HG02759 (cell line): ENCODE measurements at regions not wholly inside any gene's neighbourhood (a gene's known extent, or its start where the extent isn't known, plus 50 kb on each side); places are given as distances from the start of the nearest gene placed in this dataset.

Source experiments
- ATAC-seq: cut with Tn5 transposase; IDR thresholded peaks from one replicate; pipeline ENCODE4 v1.9.1; 2021; ENCODE audit warnings: mild to moderate bottlenecking, moderate library complexity; ENCODE audit not compliant: unreplicated experiment

DNA sequence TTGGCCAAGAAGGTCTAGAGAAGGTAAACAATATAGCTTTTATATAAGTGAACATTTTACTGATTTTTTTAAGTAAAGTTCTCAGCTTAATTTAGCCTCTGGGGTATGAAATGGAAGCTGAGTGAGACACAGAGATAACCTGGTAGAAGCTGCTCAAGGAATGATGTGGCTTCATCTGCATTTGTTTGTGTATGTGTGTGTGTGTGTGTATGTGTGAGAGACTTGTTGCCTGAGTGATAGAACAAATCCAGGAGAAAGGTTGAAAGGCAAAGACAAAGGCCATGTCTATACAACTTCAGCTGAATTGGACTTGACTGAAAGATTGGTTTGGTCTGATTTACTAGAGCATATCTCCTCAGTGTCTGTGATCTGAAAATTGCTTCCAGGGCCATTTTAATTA lies 63.6 kb downstream of the PCDH7 start:
- no peak for ATAC-seq

DNA sequence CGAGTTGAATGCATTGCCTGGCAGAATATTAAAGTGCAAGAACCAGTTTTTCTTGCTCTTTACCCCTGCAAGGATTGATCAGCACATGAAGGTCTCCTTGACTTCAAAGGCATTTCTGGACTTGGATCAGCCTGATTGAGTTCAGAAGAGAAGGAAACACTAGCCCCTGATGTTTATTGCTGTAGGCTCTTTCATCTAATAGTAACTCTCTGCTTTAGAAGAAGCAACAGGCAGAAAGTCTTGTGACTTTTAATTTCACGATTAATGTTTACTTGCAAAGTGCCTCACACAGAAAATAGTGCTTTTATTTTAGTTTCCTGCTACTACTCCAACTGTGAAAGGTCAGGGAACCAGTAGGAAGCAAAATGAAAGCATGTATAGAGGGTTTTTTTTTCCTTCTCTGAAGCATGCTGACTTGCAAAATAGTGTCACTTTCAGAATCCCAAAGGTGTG lies 69.1 kb downstream of the PCDH7 start:
- ATAC-seq, result no peak

DNA sequence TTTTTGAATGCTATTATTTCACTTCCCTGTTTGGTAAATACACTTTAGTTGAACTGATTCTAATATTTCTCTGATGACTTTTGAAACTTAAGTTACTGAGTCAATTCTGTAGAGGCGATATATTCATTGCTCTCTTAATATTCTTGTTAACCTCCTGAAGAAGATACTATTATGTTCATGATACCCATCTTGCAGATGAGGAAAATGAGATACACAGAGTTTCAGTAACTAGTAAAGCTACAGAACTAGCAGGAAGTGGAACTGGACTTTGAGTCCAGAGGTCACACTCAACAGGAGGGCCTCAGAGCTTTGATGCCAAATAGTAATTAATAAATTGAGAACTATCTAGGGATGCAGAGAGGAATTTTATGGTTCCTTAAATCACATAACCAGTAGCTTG lies 70.0 kb downstream of the PCDH7 start:
- no peak for ATAC-seq

DNA sequence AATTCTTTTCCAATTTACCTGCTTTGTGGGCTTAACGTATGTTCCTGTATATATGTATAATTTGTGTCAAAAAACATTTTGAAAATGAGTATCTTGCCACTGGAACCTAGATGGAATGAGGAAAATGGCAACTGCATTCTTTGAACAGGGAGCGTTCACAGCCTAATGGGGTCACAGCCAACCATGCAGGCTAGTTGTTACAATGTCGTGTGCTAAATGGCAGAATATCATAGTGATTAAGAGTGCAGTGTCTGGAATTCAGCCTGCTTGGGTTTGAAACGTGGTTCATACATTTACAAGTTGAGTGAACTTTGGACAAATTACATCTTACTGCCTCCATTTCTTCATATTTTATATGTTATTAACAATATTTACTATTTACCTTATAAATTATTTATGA lies 70.8 kb downstream of the PCDH7 start:
- no peak for ATAC-seq

DNA sequence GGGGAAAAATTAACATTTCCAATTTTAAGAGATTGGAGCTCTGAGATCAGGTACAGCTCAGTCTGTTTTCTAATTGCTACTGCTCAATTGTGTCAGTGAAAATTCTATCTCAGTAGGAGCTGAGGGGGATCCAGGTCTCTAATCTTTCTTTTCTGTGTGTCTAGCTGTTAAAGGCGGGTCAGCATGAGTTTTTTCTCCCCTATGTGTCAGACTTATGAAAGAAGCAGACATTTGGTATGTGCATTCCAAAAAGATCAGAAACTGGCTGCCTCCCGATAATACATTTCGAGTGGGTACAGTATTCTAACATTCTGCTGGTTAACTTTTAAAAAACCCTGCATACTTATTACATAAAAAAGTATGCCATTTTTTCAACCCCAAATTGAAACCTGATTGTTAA lies 72.4 kb downstream of the PCDH7 start:
- no peak for ATAC-seq

DNA sequence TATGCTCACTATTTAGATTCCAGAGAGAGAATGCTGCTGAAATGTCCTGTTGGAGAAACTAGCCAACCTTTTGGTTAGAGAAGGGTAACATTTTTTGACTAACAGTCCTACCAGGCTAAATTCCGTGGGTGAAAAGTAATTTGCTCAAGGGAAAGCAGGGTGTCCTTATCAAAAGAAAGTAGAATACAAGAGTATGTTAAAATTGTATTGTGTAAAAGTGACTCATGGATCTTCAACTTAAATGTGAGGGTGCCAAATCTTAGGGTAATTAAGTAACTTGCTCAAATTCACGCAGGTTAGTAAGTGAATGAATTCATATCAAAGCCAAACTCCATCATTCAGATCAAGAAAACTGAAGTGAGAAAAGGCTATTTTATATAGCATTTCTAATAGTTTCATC lies 81.7 kb downstream of the PCDH7 start:
- ATAC-seq, result no peak

DNA sequence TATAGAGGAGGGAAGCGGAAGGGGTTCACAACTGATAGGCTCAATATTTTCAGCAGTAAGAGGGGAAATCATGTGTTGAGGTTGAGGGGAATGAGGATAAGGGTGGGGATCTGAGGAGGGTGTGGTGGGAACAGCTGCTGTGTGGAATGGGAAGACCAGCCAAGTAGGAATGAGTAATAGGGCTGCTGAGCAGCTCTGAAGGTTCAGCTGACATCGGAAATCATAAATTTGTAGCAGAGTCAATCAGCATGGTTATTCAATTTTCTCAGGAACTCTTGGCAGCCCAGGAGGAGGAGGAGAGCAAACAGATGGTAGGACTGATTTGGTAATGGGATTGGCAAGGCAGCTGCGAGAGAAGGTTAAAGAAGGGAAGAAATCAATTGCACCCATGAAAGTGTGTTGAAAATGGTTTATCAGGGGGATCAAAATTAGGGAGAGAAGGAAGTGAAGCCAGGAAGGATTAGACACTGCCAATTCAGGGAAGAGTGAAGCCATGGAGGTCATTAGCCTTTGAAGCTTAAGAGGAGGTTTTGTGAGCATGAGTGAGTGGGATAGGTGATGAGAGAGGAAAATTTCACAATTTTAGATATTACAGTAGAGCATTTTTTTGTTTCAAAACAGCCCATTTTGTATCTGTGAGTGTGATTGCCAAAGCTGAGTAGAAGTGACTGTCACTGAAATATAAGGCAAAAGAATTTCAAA lies 82.6 kb downstream of the PCDH7 start:
- no peak for ATAC-seq

DNA sequence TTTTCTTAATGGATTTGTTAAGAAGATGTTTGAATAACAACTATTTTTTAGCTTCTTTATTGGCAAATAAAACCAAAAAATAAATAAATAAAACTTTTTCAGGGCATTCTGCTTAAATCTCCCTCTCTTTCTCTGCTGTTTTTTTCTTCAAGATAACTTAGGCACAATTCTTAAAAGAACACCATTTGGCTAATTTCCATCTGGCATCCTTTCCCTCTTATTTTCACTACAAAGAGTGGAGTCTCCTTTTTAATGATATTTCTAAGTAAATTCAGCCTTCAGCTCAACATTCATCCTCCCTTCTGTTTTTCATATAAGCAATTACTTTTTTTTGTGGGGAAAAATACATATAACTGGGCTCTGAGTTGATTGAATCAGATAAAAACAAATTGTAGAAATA lies 88.1 kb downstream of the PCDH7 start:
- ATAC-seq, result no peak

DNA sequence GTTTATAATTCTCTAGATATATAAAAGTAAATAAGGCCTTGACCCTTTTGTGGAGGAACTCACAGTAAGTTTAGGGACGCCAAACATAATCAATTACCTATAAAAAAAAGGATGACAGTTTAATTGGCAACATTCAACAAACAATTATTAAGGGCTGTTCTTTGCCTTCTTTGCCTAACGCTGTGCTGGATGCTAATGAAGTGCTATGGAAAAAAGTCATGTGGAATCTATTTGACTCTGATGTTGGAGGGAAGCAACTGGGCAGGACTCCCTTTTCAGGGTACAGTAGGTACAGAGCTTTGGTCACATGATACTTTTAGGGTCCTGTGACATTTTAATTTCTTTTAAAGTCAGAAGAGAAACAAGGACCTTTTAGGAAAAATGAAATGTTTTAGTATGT lies 91.1 kb downstream of the PCDH7 start:
- no peak for ATAC-seq

DNA sequence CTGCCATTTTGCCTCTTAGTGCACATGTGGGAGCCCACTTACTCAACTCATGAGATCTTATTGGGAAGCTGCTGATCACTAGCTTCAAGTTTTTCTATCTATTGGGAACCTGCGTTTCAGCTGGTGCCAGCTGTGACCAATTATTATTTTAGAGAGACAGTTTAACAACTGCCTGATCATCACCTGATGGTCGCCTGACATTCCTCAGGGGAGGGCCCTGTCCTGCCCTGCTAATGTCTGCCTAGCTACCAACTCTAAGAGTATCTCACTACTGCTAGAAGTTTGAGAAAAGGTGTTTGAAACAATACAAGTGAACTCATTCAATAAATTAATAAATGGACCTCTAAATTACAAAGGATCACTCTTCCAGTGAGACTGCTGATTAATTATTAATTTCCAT lies 95.5 kb downstream of the PCDH7 start:
- no peak for ATAC-seq

DNA sequence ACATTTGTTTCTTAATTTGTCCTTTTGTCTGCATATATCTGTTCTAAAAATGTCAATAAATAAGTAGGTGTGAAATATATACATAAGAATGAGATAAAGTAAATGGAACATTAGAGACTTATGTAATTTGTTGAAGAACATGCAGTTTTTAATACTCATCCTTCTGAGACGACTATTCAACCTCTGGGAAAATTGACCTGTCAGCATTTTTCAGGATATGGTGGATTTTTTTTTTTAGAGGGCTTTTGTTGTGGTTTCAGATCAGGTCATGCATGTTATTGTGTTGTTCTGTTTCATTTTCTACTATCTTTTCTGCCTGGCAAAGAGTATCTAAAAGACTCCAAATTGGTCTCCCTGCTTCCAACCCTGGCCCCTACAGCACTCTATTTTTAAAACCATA lies 97.3 kb downstream of the PCDH7 start:
- ATAC-seq, result no peak

DNA sequence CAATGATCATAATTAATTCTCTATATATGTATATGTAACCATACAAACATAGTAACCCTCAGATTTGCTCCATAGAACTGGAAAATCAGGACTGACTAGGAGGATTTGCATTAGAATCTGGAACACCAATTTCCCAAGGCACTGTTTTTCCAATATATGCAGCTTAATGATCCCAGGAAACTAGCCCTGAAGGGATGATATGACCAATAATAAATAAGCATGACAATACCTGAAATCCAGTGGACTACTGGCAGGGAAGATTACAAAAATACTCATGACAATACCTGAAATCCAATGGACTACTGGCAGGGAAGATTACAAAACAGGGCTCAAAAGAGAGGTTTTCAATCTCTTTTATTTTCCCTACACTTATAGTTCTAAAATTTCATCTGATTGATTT lies 98.4 kb downstream of the PCDH7 start:
- ATAC-seq, result no peak

DNA sequence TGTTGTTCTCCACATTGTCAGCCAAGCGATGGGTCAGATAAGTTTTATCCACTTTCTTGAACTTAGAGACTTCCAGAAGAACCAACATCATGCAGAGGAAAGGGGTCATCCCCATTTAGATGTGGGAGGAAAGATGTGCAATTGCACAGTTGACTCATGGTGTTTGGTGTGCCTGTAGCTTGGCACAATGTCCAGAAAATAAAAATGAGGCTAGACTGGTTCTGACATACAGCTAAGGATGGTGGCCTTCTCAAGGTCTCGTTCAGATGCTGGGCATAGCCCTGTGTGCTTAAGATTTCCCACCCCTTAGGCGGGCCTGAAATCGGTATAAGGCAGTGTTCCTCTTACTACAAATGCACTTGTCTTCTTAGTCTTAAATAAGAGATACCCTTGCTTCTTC lies 101.1 kb downstream of the PCDH7 start:
- no peak for ATAC-seq

DNA sequence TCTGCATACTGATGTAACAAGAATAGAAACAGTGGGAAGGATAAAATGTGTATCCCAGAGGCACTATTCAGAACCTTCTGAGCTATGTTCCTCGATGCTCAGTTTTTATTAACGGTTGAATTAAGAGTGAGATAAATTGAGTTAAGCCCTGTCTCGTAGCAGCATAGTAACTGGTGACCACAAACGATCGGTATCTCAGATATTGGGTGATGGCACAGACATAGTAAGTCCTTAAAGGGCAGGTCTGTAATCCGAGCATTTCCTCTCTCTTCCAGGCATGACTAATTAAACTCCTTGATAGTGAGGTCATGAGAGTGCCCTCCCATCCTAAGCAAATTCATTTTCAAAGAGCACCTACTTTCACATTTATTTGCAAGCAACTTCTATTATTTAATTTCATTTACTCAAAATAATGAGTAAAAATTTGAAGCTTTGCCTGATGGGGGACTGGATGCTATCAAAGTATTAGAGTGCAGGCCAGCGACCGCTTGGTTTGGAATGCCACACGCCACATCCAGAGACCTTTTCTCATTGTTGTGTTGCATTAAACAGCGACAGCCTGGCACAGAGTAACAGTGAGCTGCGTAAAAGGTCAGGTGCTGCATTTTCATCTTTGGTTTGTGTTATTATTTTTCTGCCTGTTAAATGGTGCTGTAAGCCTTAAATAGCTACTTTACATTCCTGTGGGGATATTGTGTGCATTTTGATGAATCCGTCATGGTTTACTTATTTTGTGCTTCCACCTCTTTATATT lies 101.9 kb downstream of the PCDH7 start:
- ATAC-seq, result no peak

DNA sequence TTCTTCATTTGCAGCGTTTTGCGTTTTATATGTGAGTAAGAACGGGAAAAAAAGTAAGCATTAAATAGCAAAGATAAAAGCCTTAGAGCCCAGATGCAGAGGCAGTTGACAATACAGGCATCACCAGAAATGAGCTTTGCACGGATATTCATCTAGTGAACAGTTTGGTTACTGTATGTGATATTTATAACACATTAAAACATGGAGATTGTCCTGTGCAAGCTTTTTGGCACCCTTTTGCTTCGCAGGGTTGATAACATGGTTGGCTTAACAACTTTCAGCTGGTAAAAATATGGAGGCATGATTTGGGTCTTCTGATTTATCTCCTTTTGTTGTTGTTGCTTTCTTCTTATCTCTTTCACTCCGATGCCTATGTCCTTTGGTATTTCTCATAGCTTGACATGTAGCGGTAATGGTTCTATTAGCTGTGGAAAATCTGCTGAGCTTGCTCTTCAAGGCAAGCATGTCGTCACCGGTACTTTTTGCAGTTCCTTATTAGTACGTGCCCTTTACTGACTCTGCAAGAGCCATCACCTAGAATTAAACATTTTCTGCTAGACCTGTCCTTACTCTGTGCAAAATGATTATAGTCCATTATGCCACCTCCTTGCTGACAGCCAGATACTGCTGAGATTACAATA lies 102.9 kb downstream of the PCDH7 start:
- no peak for ATAC-seq

DNA sequence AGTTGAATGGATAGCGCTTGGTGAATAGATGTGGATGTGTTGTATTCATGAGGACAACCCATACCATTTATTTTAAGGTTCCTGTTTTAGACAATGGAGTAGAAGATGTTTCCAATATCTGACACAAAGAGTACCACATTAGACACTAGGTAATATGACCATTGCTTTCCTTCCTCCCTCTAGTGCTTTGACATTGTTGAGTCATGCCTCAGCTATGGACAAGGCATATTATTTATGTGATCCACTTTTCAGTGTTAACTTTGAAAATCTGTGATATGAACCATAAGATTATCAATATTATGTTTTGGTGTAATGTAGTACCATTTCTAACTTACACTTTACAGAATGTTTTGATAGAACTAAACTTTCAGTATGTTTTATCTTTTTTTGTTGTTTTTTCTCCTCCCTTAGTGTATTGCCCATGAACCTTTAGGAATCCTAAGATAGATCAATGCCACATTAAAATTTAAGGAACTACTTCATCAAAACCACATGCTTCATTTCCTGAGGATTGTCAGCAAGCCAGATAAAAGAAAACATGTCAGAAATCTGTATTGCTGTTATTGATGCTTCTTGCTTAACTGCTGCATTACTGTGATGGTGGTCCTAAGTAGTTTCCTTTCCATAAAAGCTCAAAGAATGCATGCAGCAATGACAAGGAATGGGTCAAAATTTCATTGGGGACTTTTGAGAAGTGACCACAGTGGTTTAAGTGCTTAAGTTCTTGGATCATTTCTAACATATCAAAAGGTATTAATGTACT lies 105.0 kb downstream of the PCDH7 start:
- ATAC-seq, result no peak

DNA sequence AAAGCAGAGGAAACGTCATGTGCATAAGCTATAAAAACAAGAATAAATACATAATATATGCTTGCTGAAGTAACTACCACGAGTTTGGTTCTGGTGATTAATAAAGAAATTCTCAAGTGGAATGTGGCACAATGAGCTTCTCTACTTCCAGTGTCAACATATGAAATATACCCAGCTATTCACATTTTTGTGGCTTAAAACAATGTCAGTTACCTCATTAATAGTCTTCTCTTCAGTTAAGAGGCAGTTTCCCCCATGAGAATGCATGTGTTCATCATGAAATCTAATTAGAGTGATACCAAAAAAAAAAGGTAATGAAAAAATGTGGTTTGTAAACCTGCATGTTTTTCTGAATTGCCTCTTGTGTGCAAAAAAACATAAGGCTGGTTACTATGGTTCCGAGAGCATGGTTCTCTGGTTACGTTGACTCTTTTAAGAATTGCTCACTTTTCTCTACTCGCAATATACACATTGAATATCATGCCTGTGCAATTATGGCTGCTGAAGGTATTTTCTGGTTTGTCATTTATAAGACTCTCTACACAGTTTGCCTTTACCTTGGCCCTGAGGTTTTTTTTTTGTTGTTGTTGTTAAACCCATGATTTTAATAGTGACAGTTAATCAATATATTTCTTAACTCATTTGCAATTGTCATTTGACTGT lies 108.2 kb downstream of the PCDH7 start:
- ATAC-seq, result no peak

DNA sequence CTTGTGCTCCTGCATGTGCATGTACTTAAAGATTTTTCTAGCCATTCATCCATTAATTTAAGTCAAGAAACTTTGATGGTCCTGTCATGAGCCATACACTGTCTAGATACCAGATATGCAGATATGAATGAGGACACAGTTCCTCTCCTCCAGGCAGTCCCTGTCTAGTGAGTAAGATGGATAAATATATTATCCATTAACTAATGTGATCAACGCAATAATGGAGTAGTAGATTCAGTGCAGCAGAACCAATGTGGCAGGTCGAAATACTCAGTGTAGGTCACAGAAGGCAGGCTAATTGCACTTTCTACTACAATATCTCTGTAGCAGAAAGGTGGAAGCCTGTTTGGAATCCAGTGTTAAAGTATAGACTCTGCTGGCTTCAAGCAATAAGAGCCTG lies 112.5 kb downstream of the PCDH7 start:
- ATAC-seq, result no peak

DNA sequence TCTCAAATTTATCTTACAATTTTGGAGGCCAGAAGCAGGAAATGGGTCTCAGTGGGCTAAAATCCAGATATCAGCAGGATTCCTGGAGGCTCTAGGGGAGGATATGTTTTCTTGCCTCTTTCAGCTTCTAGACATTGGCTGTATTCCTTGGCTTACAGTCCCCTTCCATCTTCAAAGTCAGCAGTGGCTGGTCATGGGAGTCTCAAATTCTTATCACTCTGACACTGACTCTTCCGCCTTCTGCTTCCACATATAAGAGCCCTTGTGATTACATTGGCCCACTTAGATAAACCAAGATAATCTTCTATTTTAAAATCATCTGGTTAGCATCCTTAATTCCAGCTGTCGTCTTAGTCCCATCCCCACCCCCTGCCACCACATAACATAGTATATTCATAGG lies 113.0 kb downstream of the PCDH7 start:
- no peak for ATAC-seq

DNA sequence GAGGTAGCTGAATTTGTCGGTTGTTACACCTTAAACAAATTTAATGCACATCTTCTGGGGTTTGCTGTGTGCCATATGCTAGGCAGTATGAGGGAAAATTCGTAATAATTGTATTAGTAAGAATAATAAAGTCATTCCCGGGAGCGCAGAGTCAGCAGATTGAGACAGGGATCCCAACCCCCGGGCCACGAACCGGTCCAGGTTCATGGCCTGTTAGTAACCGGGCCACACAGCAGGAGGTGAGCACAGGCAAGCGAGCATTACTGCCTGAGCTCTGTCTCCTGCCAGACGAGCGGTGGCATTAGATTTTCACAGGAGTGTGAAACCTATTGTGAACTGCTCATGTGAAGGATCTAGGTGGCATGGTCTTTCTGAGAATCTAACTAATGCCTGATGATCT lies 114.9 kb downstream of the PCDH7 start:
- ATAC-seq, result no peak

DNA sequence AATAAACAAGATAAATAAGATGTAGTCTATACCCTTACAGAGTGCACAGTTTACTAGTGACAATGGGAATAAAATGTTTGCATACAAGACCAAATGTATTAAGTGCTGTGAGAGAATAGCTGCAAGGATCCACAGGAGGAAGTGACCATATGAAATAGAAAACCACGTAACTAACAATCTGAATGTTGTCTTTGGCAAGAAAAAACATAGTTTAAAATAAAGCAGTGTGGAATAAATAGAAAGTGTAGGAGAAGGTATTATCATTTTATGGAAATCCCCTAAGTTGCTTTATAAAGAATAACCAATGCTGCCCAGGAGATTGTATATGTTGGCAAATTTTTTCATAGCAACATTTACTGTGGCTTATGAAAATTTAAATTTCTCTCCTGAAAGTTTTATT lies 116.1 kb downstream of the PCDH7 start:
- ATAC-seq, result no peak
